ENCODE measurements at regions not wholly inside any gene's neighbourhood (a gene's known extent, or its start where the extent isn't known, plus 50 kb on each side); places are given as distances from the start of the nearest gene placed in this dataset.

DNA sequence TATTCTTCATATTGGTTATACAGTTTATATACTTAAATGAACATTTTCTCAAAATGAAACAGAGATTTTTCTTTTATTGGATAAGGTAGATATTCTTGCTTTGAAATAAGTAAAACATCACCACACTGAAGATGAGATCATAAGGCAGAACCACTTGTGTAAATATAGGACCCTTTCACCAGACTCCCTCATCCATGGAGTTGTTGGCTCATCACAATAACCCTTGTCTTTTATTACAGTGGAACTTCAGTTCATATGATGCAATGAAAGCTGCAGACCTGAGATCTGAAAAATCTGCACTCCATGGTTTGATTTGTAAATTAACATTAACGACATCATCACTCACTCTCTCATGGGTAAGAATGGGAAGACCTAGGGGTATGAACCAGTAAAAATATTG is 51.9 kb upstream of the DBX2 start:
- DNase-seq (ENCODE audit: extremely low read depth in 1 of 4, low spot score in 3 of 4) (no peak), FAIRE-seq (no peak), ATAC-seq (no peak)
- Histone ChIP-seq H3K27me3 (ENCODE audit: control insufficient read depth in 2 of 2, insufficient read depth in 2 of 2, low read length in 2 of 2) (no peaks in the 10 kb centered on the region), H3K9ac (ENCODE audit: insufficient read depth in 1 of 2, low read depth in 2 of 2, low read length in 2 of 2) (no peak overlapping the region), H3K9me3 (replicated peaks; ENCODE audit: control insufficient read depth, insufficient read depth, low read depth, low read length) (no peaks in the 10 kb centered on the region), H3K27ac (ENCODE audit: extremely low read depth, low read depth, low read length) (no peak overlapping the region), H3K4me3 (no peak overlapping the region), H3K79me2 (ENCODE audit: control insufficient read depth, insufficient read depth, low read length) (no peaks in the 10 kb centered on the region), H2AFZ (ENCODE audit: low read depth, low read length) (no peak overlapping the region), H3K9me1 (ENCODE audit: control insufficient read depth, insufficient read depth, low read length) (no peaks in the 10 kb centered on the region), H3K4me1 (replicated peaks in 1 of 2; ENCODE audit: control insufficient read depth in 2 of 2, insufficient read depth in 2 of 2, low read length in 2 of 2) (no peaks in the 10 kb centered on the region), H4K20me1 (replicated peaks; ENCODE audit: control insufficient read depth, insufficient read depth, low read length) (no peaks in the 10 kb centered on the region), H3K4me2 (ENCODE audit: insufficient read depth, low read length) (no peak overlapping the region), H3K36me3 (ENCODE audit: control insufficient read depth, insufficient read depth, low read length) (no peaks in the 10 kb centered on the region)
- 0% methylated on average over 1 of the region's 1 CpG for WGBS (ENCODE audit: insufficient coverage, low coverage, missing lambda C conversion rate)
- ChIA-PET CTCF (ENCODE audit: low intra/inter-chr PET ratio) (no interaction called here), POLR2A (no interaction called here)
- intact Hi-C loops (cut with micrococcal nuclease): no loop called here
- no TSS peak for BruUV-seq (replicated peaks)
- in situ Hi-C loops (cut with MboI): no loop called here
- no peak for TF ChIP-seq ZNF165 (CRISPR knock-in tag; IDR thresholded peaks at IDR 0.05; ENCODE audit: borderline replicate concordance)
- TF ChIP-seq ZBTB2 (IDR thresholded peaks at IDR 0.05): no peak
- TF ChIP-seq, protein P1, sequence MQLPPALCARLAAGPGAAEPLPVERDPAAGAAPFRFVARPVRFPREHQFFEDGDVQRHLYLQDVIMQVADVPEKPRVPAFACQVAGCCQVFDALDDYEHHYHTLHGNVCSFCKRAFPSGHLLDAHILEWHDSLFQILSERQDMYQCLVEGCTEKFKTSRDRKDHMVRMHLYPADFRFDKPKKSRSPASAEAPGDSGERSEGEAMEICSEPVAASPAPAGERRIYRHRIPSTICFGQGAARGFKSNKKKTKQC (CRISPR knock-in tag; IDR thresholded peaks at IDR 0.05): no peak
- TF ChIP-seq, protein P2, sequence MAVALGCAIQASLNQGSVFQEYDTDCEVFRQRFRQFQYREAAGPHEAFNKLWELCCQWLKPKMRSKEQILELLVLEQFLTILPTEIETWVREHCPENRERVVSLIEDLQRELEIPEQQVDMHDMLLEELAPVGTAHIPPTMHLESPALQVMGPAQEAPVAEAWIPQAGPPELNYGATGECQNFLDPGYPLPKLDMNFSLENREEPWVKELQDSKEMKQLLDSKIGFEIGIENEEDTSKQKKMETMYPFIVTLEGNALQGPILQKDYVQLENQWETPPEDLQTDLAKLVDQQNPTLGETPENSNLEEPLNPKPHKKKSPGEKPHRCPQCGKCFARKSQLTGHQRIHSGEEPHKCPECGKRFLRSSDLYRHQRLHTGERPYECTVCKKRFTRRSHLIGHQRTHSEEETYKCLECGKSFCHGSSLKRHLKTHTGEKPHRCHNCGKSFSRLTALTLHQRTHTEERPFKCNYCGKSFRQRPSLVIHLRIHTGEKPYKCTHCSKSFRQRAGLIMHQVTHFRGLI (CRISPR knock-in tag; IDR thresholded peaks at IDR 0.05): no peak
- TF ChIP-seq BRF1 (IDR thresholded peaks at IDR 0.05; ENCODE audit: borderline replicate concordance, extremely low read depth, insufficient read length): no peak
- TF ChIP-seq, protein P3, sequence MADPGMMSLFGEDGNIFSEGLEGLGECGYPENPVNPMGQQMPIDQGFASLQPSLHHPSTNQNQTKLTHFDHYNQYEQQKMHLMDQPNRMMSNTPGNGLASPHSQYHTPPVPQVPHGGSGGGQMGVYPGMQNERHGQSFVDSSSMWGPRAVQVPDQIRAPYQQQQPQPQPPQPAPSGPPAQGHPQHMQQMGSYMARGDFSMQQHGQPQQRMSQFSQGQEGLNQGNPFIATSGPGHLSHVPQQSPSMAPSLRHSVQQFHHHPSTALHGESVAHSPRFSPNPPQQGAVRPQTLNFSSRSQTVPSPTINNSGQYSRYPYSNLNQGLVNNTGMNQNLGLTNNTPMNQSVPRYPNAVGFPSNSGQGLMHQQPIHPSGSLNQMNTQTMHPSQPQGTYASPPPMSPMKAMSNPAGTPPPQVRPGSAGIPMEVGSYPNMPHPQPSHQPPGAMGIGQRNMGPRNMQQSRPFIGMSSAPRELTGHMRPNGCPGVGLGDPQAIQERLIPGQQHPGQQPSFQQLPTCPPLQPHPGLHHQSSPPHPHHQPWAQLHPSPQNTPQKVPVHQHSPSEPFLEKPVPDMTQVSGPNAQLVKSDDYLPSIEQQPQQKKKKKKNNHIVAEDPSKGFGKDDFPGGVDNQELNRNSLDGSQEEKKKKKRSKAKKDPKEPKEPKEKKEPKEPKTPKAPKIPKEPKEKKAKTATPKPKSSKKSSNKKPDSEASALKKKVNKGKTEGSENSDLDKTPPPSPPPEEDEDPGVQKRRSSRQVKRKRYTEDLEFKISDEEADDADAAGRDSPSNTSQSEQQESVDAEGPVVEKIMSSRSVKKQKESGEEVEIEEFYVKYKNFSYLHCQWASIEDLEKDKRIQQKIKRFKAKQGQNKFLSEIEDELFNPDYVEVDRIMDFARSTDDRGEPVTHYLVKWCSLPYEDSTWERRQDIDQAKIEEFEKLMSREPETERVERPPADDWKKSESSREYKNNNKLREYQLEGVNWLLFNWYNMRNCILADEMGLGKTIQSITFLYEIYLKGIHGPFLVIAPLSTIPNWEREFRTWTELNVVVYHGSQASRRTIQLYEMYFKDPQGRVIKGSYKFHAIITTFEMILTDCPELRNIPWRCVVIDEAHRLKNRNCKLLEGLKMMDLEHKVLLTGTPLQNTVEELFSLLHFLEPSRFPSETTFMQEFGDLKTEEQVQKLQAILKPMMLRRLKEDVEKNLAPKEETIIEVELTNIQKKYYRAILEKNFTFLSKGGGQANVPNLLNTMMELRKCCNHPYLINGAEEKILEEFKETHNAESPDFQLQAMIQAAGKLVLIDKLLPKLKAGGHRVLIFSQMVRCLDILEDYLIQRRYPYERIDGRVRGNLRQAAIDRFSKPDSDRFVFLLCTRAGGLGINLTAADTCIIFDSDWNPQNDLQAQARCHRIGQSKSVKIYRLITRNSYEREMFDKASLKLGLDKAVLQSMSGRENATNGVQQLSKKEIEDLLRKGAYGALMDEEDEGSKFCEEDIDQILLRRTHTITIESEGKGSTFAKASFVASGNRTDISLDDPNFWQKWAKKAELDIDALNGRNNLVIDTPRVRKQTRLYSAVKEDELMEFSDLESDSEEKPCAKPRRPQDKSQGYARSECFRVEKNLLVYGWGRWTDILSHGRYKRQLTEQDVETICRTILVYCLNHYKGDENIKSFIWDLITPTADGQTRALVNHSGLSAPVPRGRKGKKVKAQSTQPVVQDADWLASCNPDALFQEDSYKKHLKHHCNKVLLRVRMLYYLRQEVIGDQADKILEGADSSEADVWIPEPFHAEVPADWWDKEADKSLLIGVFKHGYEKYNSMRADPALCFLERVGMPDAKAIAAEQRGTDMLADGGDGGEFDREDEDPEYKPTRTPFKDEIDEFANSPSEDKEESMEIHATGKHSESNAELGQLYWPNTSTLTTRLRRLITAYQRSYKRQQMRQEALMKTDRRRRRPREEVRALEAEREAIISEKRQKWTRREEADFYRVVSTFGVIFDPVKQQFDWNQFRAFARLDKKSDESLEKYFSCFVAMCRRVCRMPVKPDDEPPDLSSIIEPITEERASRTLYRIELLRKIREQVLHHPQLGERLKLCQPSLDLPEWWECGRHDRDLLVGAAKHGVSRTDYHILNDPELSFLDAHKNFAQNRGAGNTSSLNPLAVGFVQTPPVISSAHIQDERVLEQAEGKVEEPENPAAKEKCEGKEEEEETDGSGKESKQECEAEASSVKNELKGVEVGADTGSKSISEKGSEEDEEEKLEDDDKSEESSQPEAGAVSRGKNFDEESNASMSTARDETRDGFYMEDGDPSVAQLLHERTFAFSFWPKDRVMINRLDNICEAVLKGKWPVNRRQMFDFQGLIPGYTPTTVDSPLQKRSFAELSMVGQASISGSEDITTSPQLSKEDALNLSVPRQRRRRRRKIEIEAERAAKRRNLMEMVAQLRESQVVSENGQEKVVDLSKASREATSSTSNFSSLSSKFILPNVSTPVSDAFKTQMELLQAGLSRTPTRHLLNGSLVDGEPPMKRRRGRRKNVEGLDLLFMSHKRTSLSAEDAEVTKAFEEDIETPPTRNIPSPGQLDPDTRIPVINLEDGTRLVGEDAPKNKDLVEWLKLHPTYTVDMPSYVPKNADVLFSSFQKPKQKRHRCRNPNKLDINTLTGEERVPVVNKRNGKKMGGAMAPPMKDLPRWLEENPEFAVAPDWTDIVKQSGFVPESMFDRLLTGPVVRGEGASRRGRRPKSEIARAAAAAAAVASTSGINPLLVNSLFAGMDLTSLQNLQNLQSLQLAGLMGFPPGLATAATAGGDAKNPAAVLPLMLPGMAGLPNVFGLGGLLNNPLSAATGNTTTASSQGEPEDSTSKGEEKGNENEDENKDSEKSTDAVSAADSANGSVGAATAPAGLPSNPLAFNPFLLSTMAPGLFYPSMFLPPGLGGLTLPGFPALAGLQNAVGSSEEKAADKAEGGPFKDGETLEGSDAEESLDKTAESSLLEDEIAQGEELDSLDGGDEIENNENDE (IDR thresholded peaks at IDR 0.05; ENCODE audit: low read depth, low read length): no peak
- TF ChIP-seq TRIM28 (IDR thresholded peaks at IDR 0.05): no peak
